ENCODE measurements at regions not wholly inside any gene's neighbourhood (a gene's known extent, or its start where the extent isn't known, plus 50 kb on each side); places are given as distances from the start of the nearest gene placed in this dataset.

DNA sequence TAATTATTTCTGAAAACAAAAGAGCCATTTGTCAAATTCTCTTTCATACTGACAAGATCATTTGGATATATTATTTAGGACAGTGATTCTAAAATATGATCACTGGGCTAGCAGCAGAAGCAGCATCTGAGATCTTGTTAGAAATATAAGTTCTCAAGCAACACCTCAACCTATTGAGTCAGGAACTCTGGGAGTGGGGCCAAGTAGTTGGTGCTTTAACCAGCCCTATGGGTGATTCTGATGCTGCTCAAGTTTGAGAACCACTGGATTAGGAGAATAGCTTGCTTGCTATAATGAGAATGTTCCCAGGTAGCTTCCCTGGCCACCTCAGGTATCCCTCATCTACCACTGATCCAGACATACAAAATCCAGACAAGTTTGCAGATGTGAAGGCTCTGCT lies 466.9 kb upstream of the CELF4 start:
- TF ChIP-seq YY1 (IDR thresholded peaks at IDR 0.05; ENCODE audit: insufficient read depth, insufficient read length) (no peak), SUZ12 (IDR thresholded peaks at IDR 0.05; ENCODE audit: extremely low read depth, insufficient read depth, insufficient read length) (no peak)

All from NT2/D1 (cell line).